Transverse colon (tissue), 4 donors: ENCODE measurements at regions not wholly inside any gene's neighbourhood (a gene's known extent, or its start where the extent isn't known, plus 50 kb on each side); places are given as distances from the start of the nearest gene placed in this dataset.

Source experiments
- DNase-seq: peaks from one replicate; pipeline ENCODE4 v3.0.0-alpha.2; 2019
- H3K27ac ChIP-seq, 4 donors: fragments of 200-600 bp; sonication (generic); 2 replicates each; pipeline ENCODE4 v1.5.1; 2016 to 2018; ENCODE audit warnings: inconsistent platforms in 4 of 4
- H3K27me3 ChIP-seq: fragments of 200-600 bp; sonication (generic); 2 replicates; pipeline ENCODE4 v1.5.1; 2017; ENCODE audit warnings: inconsistent platforms
- H3K36me3 ChIP-seq, 4 donors: fragments of 200-600 bp; sonication (generic); 2 replicates each; pipeline ENCODE4 v1.5.1; 2017 to 2019; ENCODE audit warnings: inconsistent platforms in 4 of 4
- H3K4me1 ChIP-seq, 4 donors: fragments of 200-600 bp; sonication (generic); 2 replicates each; pipeline ENCODE4 v1.5.1; 2017 to 2020; ENCODE audit warnings: inconsistent platforms in 4 of 4
- H3K4me3 ChIP-seq, 4 donors: fragments of 200-600 bp; sonication (generic); 1 replicate in 1 of 4; 2 replicates in 3 of 4; pipeline versions ENCODE4 v1.5.1 to v1.6.1; 2017 to 2019; ENCODE audit warnings: inconsistent platforms in 4 of 4
- H3K9me3 ChIP-seq, 2 donors: fragments of 200-600 bp; sonication (generic); 2 replicates each; pipeline ENCODE4 v1.5.1; 2017 to 2019; ENCODE audit warnings: inconsistent platforms in 2 of 2
- CTCF ChIP-seq, 5 experiments: fragments of 200-600 bp in 3 of 5; fragments of 450-650 bp in 2 of 5; sonication (generic) in 3 of 5; IDR thresholded peaks; 1 replicate in 2 of 5; 2 replicates in 3 of 5; pipeline ENCODE4 v1.5.1; 2016 to 2017; ENCODE audit warnings: antibody characterized with exemption in 5 of 5, inconsistent platforms in 3 of 5, mild to moderate bottlenecking in 2 of 5, moderate library complexity in 1 of 5
- EP300 ChIP-seq: sonication (generic); formaldehyde crosslinking; IDR thresholded peaks from one replicate; pipeline ENCODE4 v1.6.1; 2017; ENCODE audit warnings: antibody characterized with exemption, low read depth
- POLR2A ChIP-seq: fragments of 450-650 bp; IDR thresholded peaks from one replicate; pipeline ENCODE4 v1.6.1; 2016; ENCODE audit warnings: antibody characterized with exemption, mild to moderate bottlenecking, moderate library complexity
- POLR2AphosphoS5 ChIP-seq, 3 donors: sonication (generic); formaldehyde crosslinking; IDR thresholded peaks; one replicate each; pipeline ENCODE4 v1.6.1; 2016; ENCODE audit warnings: antibody characterized with exemption in 3 of 3
- WGBS, 2 donors: methylation state at CpG; one replicate each; pipeline ENCODE4 v1.1.5; 2018; ENCODE audit warnings: low coverage in 1 of 2; 5-methylcytosine and 5-hydroxymethylcytosine counted together
- in situ Hi-C, 4 donors: fragments of 200-750 bp; cut with MboI; loops; one replicate each; pipeline versions ENCODE4 v1.15.0 to v1.15.1; 2017; ENCODE audit warnings: low sequenced_read_pairs in 3 of 4, low pct_ligation_motif_present in 1 of 4, low pct_unique_long_range_greater_than_20kb in 1 of 4
- intact Hi-C: fragments of 100-400 bp; cut with DNase I; formaldehyde crosslinking; loops from one replicate; pipeline ENCODE4 v1.15.1; 2023; ENCODE audit warnings: low total_unique reads

GRCh38 chr5:172568308-172568910 is 72.7 kb upstream of the NEURL1B start:
- H3K27ac ChIP-seq, result peak overlapping the region; percentile 32 to 57 (median 45)

GRCh38 chr5:172567843-172568242 is 73.2 kb upstream of the NEURL1B start:
- Histone ChIP-seq H3K27ac (peak overlapping the region; percentile 32 to 57 (median 45)), H3K9me3 (no peaks in the 10 kb centered on the region), H3K4me3 (no peak overlapping the region), H3K27me3 (no peaks in the 10 kb centered on the region), H3K36me3 (no peaks in the 10 kb centered on the region), H3K4me1 (peaks cover 18 to 54% (median 26%) of the 10 kb centered on the region in 4 donors)
- intact Hi-C loops, result no loop called here
- WGBS, 2 donors, result 91 to 94% methylated on average over 5 to 6 of the region's 6 CpGs
- no peak for DNase-seq
- no peak for TF ChIP-seq EP300
- no peak for TF ChIP-seq POLR2AphosphoS5 (IDR thresholded peaks at IDR 0.05)
- no peak for TF ChIP-seq CTCF (IDR thresholded peaks at IDR 0.05)
- TF ChIP-seq POLR2A, result no peak
- in situ Hi-C loops, result no loop called here

More at GRCh38 chr5:172568308-172568910, 72.7 kb upstream of the NEURL1B start:
- H3K4me3 ChIP-seq, result no peak overlapping the region
- intact Hi-C loops, result no loop called here
- TF ChIP-seq POLR2AphosphoS5 (IDR thresholded peaks at IDR 0.05) (peak in 1 of 3 donors; percentile 25), CTCF (IDR thresholded peaks at IDR 0.05) (no peak), EP300 (no peak)
- WGBS, 2 donors, result 50 to 73% methylated on average over 2 to 3 of the region's 3 CpGs
- H3K27me3 ChIP-seq, result no peaks in the 10 kb centered on the region
- no peaks in the 10 kb centered on the region for H3K36me3 ChIP-seq
- peaks cover 18 to 54% (median 26%) of the 10 kb centered on the region in 4 donors for H3K4me1 ChIP-seq
- peak; percentile 67 for DNase-seq
- in situ Hi-C loops, result no loop called here
- H3K9me3 ChIP-seq, result no peaks in the 10 kb centered on the region

DNA sequence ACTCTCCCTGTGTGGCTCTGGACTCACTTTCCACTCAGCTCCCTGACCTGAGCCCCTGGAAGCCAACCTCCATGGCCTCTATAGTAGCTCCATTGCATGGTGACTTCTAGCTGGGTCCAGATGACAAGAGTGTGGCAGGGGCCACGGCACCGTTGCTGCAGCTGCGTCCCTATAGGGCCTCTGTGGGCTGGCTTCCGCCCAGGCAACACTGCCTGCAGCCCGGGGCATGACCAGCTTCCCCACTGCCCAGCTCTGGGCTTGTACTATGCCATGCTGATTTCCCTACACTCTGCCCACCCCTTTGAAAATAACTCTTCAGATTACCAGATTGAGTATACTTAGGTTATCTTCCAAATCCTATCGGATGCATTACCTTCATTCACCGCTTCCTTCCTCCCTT is 73.8 kb upstream of the NEURL1B start:
- H3K4me1 ChIP-seq, result peaks cover 18 to 54% (median 26%) of the 10 kb centered on the region in 4 donors
- H3K27ac ChIP-seq, result no peak overlapping the region
- TF ChIP-seq CTCF (IDR thresholded peaks at IDR 0.05) (no peak), POLR2AphosphoS5 (IDR thresholded peaks at IDR 0.05) (no peak), POLR2A (no peak), EP300 (no peak)
- intact Hi-C loops, result no loop called here
- no peak for DNase-seq
- H3K27me3 ChIP-seq, result no peaks in the 10 kb centered on the region
- WGBS, 2 donors, result 97 to 100% methylated on average over 2 to 7 of the region's 7 CpGs
- in situ Hi-C loops, result no loop called here
- no peaks in the 10 kb centered on the region for H3K36me3 ChIP-seq
- H3K9me3 ChIP-seq, result no peaks in the 10 kb centered on the region
- H3K4me3 ChIP-seq, result no peak overlapping the region

DNA sequence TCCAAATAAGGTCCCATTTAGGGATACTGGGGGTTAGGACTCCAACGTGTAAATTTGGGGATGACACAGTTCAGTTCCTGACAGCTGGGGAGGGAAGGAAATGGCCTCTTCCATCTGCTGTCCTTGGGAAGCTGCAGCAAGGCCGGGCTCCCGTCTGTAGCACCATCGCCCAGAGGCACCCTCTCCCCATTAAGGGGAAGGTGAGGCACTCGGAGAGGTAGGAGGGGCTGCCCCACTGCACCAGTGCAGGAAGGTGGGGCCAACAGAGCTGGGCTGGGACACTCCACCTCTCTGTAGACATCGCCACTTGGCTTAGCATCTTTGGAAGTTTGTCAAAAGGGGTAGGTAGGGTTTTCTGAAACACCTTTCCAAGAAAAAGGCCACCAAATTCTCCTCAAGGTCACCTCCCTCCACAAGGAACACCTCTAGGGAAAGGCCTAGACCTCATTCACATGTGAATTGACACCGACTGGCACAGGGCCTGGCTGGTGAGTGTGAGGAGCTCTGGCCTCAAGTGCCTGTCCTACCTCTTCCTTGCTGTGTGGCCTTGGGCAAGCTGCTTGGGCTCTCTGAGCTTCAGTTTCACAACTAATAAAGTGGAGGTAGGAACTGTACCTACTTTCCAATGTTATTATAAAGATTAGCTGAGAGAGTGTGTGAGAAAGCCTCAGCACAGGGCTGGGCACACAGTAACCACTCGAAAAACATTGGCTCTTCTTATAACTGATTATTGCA is 75.0 kb upstream of the NEURL1B start:
- peak overlapping the region in 1 of 4 donors; percentile 34 for H3K27ac ChIP-seq
- no peaks in the 10 kb centered on the region for H3K27me3 ChIP-seq
- H3K9me3 ChIP-seq, result no peaks in the 10 kb centered on the region
- peaks cover 18 to 47% (median 26%) of the 10 kb centered on the region in 4 donors for H3K4me1 ChIP-seq
- 67 to 78% methylated on average over 1 to 8 of the region's 8 CpGs for WGBS, 2 donors
- in situ Hi-C loops (no loop called here), intact Hi-C loops (no loop called here)
- DNase-seq, result no peak
- no peak for TF ChIP-seq CTCF (IDR thresholded peaks at IDR 0.05)
- no peak for TF ChIP-seq EP300
- no peak for TF ChIP-seq POLR2A
- TF ChIP-seq POLR2AphosphoS5 (IDR thresholded peaks at IDR 0.05), result no peak
- H3K4me3 ChIP-seq, result no peak overlapping the region
- H3K36me3 ChIP-seq, result no peaks in the 10 kb centered on the region
